Chondrocyte (in vitro differentiated cells): ENCODE measurements at regions not wholly inside any gene's neighbourhood (a gene's known extent, or its start where the extent isn't known, plus 50 kb on each side); places are given as distances from the start of the nearest gene placed in this dataset.

Source experiments
- DNase-seq: peaks from one replicate; pipeline ENCODE4 v3.0.0; 2021; ENCODE audit warnings: mixed read lengths, low spot score
- H3K27ac Mint-ChIP-seq: one replicate; pipeline ENCODE4 v1.8.0; 2021; ENCODE audit warnings: mild to moderate bottlenecking, moderate library complexity, mixed read lengths; ENCODE audit not compliant: unreplicated experiment
- H3K27me3 Mint-ChIP-seq: 2 replicates; pipeline ENCODE4 v1.8.0; 2021; ENCODE audit warnings: low read depth, mixed read lengths
- H3K36me3 Mint-ChIP-seq: 2 replicates; pipeline ENCODE4 v1.8.0; 2021; ENCODE audit warnings: low read depth, mixed read lengths
- H3K4me1 Mint-ChIP-seq: 2 replicates; pipeline ENCODE4 v1.8.0; 2021; ENCODE audit warnings: low read depth, mild to moderate bottlenecking, mixed read lengths
- H3K4me3 Mint-ChIP-seq: one replicate; pipeline ENCODE4 v1.8.0; 2021; ENCODE audit warnings: mild to moderate bottlenecking, moderate library complexity, mixed read lengths; ENCODE audit not compliant: unreplicated experiment
- H3K9me3 Mint-ChIP-seq: 2 replicates; pipeline ENCODE4 v1.8.0; 2021; ENCODE audit warnings: low read depth, mixed read lengths
- CTCF ChIP-seq: fragments of 200-600 bp; sonication (generic); IDR thresholded peaks from 2 replicates; pipeline ENCODE4 v1.5.0; 2021; ENCODE audit warnings: antibody characterized with exemption, mild to moderate bottlenecking, moderate library complexity

DNA sequence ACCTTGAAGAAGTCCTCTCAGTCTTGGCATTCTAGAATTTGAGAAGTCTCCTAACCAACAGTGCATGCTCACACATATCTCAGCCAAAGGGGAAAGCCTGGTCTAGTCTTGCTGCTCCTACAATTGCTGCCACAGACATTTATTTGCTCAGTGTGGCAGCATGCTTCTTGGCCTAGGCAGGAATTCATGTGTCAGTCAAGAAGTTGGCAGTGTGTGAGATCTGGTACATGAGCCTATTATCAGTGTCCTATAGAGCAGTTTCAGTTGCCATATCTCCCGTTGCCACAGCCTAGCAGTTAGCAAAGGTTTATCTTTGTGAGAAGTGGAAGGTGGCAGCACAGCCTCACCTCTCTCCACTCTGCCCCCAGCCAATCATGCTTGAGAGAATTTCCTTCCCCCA is 176.9 kb upstream of the ARHGEF9 start:
- Mint-ChIP-seq H3K4me1 (peaks cover 10% of the 10 kb centered on the region), H3K36me3 (no peaks in the 10 kb centered on the region), H3K27me3 (no peaks in the 10 kb centered on the region), H3K9me3 (peaks cover 23% of the 10 kb centered on the region), H3K27ac (no peak overlapping the region), H3K4me3 (no peak overlapping the region)
- no peak for DNase-seq
- TF ChIP-seq CTCF, result no peak

GRCh38 chrX:63959975-63960374 is 175.0 kb upstream of the ARHGEF9 start:
- Mint-ChIP-seq H3K4me3 (no peak overlapping the region), H3K4me1 (peaks cover 7% of the 10 kb centered on the region), H3K27me3 (no peaks in the 10 kb centered on the region), H3K9me3 (peaks cover 23% of the 10 kb centered on the region), H3K36me3 (no peaks in the 10 kb centered on the region), H3K27ac (no peak overlapping the region)
- DNase-seq, result no peak
- TF ChIP-seq CTCF, result no peak

DNA sequence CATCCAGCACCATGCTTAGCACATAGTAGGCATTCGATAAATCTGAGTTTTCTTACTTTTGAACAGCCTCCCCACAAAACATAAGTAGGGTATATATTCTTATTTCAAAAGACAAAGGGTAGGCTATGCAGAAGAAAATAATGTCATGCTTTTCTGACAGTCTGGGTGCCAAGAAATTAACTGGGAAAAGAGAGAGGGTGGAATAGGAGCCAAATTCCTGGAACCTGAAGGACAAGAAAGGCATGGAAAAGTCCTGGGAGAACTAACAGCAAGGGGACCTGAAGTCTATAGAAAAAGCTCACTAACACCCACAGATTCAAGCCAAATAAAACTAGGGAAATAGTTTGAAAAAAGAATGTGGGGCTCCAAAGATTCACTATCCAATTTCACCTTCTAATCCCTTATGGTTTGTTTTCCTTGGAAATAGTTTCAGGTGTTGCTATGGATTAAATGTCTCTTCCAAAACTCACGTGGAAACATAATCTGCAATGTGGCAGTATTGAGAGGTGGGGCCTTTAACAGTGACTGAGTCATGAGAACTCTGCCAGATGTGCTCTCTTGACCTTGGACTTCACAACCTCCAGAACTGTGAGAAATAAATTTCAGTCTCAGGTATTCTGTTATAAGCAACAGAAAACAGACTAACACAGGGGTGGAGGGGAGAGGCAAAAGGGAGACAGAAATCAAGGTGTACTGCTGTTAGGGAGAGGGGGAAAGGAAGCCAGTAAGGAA is 173.3 kb upstream of the ARHGEF9 start:
- Mint-ChIP-seq H3K4me1 (peaks cover 7% of the 10 kb centered on the region), H3K27ac (no peak overlapping the region), H3K9me3 (peaks cover 37% of the 10 kb centered on the region), H3K4me3 (no peak overlapping the region), H3K36me3 (no peaks in the 10 kb centered on the region), H3K27me3 (no peaks in the 10 kb centered on the region)
- DNase-seq, result no peak
- TF ChIP-seq CTCF, result no peak

DNA sequence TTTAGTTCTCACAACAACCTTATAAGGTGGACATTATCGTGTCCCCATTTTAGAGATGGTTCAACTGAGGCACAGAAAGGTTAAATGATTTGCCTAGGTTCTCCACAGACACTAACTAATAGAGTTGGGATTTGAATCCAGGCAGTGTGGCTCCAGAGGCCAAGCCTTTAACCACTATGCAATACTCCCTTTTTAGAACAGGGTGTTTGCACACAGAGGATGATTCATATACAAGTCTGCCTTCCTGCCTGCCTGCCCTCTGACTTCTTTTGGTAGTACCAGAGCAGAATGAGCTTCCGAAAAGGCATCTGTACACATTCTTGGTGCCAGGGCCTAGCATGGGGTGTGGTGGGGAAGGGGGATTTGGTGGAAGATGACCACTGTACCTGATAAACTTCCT is 150.8 kb upstream of the ARHGEF9 start:
- H3K4me3 Mint-ChIP-seq, result no peak overlapping the region
- H3K36me3 Mint-ChIP-seq, result peaks cover 2% of the 10 kb centered on the region
- DNase-seq, result no peak
- no peaks in the 10 kb centered on the region for H3K27me3 Mint-ChIP-seq
- H3K4me1 Mint-ChIP-seq, result no peaks in the 10 kb centered on the region
- no peak for TF ChIP-seq CTCF
- peaks cover 29% of the 10 kb centered on the region for H3K9me3 Mint-ChIP-seq
- no peak overlapping the region for H3K27ac Mint-ChIP-seq

- peaks cover under 1% of the 10 kb centered on the region for H3K36me3 Mint-ChIP-seq
- no peak overlapping the region for H3K4me3 Mint-ChIP-seq
- no peak for DNase-seq
- H3K27me3 Mint-ChIP-seq, result no peaks in the 10 kb centered on the region
- no peak overlapping the region for H3K27ac Mint-ChIP-seq
- H3K4me1 Mint-ChIP-seq, result peaks cover 6% of the 10 kb centered on the region
- H3K9me3 Mint-ChIP-seq, result peaks cover 28% of the 10 kb centered on the region
- TF ChIP-seq CTCF, result no peak
These were observed 149.8 kb upstream of the ARHGEF9 start for GRCh38 chrX:63934791-63935190.
